ENCODE measurements at regions not wholly inside any gene's neighbourhood (a gene's known extent, or its start where the extent isn't known, plus 50 kb on each side); places are given as distances from the start of the nearest gene placed in this dataset.

DNA sequence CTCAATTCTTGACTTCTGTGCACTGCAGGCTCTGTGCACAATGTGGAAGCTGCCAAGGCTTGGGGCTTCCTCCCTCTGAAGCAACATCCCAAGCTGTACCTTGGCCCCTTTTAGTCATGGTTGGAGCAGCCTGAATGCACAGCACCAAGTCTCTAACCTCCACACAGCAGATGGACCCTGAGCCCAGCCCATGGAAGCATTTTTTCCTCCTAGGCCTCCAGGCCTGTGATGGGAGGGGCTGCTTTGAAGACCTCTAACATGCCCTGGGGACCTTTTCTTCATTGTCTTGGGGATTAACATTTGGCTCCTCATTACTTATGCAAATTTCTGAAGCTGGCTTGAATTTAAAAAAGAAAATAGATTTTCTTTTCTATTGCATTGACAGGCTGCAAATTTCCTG is 385.8 kb downstream of the LRRC70 start:
- DNase-seq (ENCODE audit: low spot score): no peak
- CTCF ChIA-PET: no interaction called here
- TF ChIP-seq KAT7 (CRISPR knock-in tag; IDR thresholded peaks at IDR 0.05; ENCODE audit: borderline replicate concordance) (no peak), ELF4 (CRISPR knock-in tag; IDR thresholded peaks at IDR 0.05; ENCODE audit: low read depth) (no peak)
- TF ChIP-seq, protein P1, sequence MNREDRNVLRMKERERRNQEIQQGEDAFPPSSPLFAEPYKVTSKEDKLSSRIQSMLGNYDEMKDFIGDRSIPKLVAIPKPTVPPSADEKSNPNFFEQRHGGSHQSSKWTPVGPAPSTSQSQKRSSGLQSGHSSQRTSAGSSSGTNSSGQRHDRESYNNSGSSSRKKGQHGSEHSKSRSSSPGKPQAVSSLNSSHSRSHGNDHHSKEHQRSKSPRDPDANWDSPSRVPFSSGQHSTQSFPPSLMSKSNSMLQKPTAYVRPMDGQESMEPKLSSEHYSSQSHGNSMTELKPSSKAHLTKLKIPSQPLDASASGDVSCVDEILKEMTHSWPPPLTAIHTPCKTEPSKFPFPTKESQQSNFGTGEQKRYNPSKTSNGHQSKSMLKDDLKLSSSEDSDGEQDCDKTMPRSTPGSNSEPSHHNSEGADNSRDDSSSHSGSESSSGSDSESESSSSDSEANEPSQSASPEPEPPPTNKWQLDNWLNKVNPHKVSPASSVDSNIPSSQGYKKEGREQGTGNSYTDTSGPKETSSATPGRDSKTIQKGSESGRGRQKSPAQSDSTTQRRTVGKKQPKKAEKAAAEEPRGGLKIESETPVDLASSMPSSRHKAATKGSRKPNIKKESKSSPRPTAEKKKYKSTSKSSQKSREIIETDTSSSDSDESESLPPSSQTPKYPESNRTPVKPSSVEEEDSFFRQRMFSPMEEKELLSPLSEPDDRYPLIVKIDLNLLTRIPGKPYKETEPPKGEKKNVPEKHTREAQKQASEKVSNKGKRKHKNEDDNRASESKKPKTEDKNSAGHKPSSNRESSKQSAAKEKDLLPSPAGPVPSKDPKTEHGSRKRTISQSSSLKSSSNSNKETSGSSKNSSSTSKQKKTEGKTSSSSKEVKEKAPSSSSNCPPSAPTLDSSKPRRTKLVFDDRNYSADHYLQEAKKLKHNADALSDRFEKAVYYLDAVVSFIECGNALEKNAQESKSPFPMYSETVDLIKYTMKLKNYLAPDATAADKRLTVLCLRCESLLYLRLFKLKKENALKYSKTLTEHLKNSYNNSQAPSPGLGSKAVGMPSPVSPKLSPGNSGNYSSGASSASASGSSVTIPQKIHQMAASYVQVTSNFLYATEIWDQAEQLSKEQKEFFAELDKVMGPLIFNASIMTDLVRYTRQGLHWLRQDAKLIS (CRISPR knock-in tag; IDR thresholded peaks at IDR 0.05; ENCODE audit: borderline replicate concordance): no peak
- no peak overlapping the region for H3K27ac Mint-ChIP-seq
- ATAC-seq: no peak
- POLR2A ChIA-PET: no interaction called here
- peaks cover 86% of the 10 kb centered on the region for H3K9me3 Mint-ChIP-seq
- H3K4me1 Mint-ChIP-seq: no peaks in the 10 kb centered on the region; the same call in 1 of the 2 replicates
- H3K4me3 Mint-ChIP-seq: no peak overlapping the region
- H3K27me3 Mint-ChIP-seq (ENCODE audit: low read depth): peaks cover 7% of the 10 kb centered on the region
- H3K36me3 Mint-ChIP-seq: peaks cover 60% of the 10 kb centered on the region

DNA sequence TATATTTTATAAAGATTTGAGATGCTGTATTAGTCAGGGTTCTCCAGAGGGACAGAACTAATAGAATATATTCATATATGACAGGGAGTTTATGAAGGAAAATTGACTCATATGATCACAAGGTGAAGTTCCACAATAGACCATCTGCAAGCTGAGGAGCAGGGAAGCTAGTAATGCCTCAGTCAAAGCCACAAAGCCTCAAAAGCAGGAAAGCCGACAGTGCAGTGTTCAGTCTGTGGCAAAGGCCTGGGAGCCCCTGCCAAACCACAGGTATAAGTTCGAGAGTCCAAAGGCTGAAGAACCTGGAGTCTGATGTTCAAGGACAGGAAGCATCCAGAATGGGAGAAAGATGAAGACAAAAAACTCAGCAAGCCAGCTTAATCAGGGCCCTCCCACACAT is 382.2 kb downstream of the LRRC70 start:
- DNase-seq (ENCODE audit: low spot score) (no peak), ATAC-seq (no peak)
- no peak for TF ChIP-seq FOXJ3 (CRISPR knock-in tag; IDR thresholded peaks at IDR 0.05; ENCODE audit: borderline replicate concordance)
- TF ChIP-seq, protein P2, sequence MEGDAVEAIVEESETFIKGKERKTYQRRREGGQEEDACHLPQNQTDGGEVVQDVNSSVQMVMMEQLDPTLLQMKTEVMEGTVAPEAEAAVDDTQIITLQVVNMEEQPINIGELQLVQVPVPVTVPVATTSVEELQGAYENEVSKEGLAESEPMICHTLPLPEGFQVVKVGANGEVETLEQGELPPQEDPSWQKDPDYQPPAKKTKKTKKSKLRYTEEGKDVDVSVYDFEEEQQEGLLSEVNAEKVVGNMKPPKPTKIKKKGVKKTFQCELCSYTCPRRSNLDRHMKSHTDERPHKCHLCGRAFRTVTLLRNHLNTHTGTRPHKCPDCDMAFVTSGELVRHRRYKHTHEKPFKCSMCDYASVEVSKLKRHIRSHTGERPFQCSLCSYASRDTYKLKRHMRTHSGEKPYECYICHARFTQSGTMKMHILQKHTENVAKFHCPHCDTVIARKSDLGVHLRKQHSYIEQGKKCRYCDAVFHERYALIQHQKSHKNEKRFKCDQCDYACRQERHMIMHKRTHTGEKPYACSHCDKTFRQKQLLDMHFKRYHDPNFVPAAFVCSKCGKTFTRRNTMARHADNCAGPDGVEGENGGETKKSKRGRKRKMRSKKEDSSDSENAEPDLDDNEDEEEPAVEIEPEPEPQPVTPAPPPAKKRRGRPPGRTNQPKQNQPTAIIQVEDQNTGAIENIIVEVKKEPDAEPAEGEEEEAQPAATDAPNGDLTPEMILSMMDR (IDR thresholded peaks at IDR 0.05): no peak
- no peak for TF ChIP-seq ZNF138 (CRISPR knock-in tag; conservative IDR thresholded peaks at IDR 0.05)
- TF ChIP-seq, protein P3, sequence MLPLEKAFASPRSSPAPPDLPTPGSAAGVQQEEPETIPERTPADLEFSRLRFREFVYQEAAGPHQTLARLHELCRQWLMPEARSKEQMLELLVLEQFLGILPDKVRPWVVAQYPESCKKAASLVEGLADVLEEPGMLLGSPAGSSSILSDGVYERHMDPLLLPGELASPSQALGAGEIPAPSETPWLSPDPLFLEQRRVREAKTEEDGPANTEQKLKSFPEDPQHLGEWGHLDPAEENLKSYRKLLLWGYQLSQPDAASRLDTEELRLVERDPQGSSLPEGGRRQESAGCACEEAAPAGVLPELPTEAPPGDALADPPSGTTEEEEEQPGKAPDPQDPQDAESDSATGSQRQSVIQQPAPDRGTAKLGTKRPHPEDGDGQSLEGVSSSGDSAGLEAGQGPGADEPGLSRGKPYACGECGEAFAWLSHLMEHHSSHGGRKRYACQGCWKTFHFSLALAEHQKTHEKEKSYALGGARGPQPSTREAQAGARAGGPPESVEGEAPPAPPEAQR (CRISPR knock-in tag; IDR thresholded peaks at IDR 0.05): no peak
- TF ChIP-seq NR3C1 (CRISPR knock-in tag; conservative IDR thresholded peaks at IDR 0.05; ENCODE audit: low read depth): no peak
- TF ChIP-seq, protein P4, sequence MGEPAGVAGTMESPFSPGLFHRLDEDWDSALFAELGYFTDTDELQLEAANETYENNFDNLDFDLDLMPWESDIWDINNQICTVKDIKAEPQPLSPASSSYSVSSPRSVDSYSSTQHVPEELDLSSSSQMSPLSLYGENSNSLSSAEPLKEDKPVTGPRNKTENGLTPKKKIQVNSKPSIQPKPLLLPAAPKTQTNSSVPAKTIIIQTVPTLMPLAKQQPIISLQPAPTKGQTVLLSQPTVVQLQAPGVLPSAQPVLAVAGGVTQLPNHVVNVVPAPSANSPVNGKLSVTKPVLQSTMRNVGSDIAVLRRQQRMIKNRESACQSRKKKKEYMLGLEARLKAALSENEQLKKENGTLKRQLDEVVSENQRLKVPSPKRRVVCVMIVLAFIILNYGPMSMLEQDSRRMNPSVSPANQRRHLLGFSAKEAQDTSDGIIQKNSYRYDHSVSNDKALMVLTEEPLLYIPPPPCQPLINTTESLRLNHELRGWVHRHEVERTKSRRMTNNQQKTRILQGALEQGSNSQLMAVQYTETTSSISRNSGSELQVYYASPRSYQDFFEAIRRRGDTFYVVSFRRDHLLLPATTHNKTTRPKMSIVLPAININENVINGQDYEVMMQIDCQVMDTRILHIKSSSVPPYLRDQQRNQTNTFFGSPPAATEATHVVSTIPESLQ (CRISPR knock-in tag; IDR thresholded peaks at IDR 0.05): no peak
- no peak for TF ChIP-seq ELF4 (CRISPR knock-in tag; IDR thresholded peaks at IDR 0.05; ENCODE audit: low read depth)
- TF ChIP-seq CREM (CRISPR knock-in tag; IDR thresholded peaks at IDR 0.05): no peak
- TF ChIP-seq, protein P5, sequence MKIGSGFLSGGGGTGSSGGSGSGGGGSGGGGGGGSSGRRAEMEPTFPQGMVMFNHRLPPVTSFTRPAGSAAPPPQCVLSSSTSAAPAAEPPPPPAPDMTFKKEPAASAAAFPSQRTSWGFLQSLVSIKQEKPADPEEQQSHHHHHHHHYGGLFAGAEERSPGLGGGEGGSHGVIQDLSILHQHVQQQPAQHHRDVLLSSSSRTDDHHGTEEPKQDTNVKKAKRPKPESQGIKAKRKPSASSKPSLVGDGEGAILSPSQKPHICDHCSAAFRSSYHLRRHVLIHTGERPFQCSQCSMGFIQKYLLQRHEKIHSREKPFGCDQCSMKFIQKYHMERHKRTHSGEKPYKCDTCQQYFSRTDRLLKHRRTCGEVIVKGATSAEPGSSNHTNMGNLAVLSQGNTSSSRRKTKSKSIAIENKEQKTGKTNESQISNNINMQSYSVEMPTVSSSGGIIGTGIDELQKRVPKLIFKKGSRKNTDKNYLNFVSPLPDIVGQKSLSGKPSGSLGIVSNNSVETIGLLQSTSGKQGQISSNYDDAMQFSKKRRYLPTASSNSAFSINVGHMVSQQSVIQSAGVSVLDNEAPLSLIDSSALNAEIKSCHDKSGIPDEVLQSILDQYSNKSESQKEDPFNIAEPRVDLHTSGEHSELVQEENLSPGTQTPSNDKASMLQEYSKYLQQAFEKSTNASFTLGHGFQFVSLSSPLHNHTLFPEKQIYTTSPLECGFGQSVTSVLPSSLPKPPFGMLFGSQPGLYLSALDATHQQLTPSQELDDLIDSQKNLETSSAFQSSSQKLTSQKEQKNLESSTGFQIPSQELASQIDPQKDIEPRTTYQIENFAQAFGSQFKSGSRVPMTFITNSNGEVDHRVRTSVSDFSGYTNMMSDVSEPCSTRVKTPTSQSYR (CRISPR knock-in tag; IDR thresholded peaks at IDR 0.05): no peak
- no peak for TF ChIP-seq ZBTB21 (CRISPR knock-in tag; IDR thresholded peaks at IDR 0.05; ENCODE audit: borderline replicate concordance)
- no peak for TF ChIP-seq SMAD3 (CRISPR knock-in tag; IDR thresholded peaks at IDR 0.05; ENCODE audit: borderline replicate concordance)
- TF ChIP-seq IRF2 (CRISPR knock-in tag; IDR thresholded peaks at IDR 0.05; ENCODE audit: borderline replicate concordance, low read depth): no peak
- TF ChIP-seq MYBL2 (CRISPR knock-in tag; IDR thresholded peaks at IDR 0.05): no peak
- TF ChIP-seq, protein P6, sequence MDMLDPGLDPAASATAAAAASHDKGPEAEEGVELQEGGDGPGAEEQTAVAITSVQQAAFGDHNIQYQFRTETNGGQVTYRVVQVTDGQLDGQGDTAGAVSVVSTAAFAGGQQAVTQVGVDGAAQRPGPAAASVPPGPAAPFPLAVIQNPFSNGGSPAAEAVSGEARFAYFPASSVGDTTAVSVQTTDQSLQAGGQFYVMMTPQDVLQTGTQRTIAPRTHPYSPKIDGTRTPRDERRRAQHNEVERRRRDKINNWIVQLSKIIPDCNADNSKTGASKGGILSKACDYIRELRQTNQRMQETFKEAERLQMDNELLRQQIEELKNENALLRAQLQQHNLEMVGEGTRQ (CRISPR knock-in tag; IDR thresholded peaks at IDR 0.05): no peak
- POLR2A ChIA-PET: no interaction called here
- Mint-ChIP-seq H3K27me3 (ENCODE audit: low read depth) (peaks cover 4% of the 10 kb centered on the region; the same call in 1 of the 2 replicates), H3K9me3 (peaks cover 66% of the 10 kb centered on the region), H3K4me1 (peaks cover 4% of the 10 kb centered on the region; the same call in 1 of the 2 replicates), H3K36me3 (peaks cover 47% of the 10 kb centered on the region), H3K27ac (no peak overlapping the region), H3K4me3 (no peak overlapping the region)
- CTCF ChIA-PET: no interaction called here
